DOHH2 (cell line): ENCODE measurements at regions not wholly inside any gene's neighbourhood (a gene's known extent, or its start where the extent isn't known, plus 50 kb on each side); places are given as distances from the start of the nearest gene placed in this dataset.

Source experiments
- H3F3A ChIP-seq: fragments of 200-600 bp; sonication (generic), shearing (Covaris generic); 2 replicates; pipeline ENCODE4 v1.6.0; 2016; ENCODE audit warnings: antibody characterized with exemption, mild to moderate bottlenecking; ENCODE audit not compliant: control insufficient read depth, insufficient read depth
- H3K27ac ChIP-seq: fragments of 200-600 bp; sonication (generic); 2 replicates; pipeline ENCODE4 v1.5.1; 2014; ENCODE audit warnings: low read depth, mild to moderate bottlenecking, low read length, moderate library complexity
- H3K27me3 ChIP-seq: fragments of 200-600 bp; sonication (generic); 2 replicates; pipeline ENCODE4 v1.6.1; 2014; ENCODE audit warnings: mild to moderate bottlenecking, low read length, mixed read lengths; ENCODE audit not compliant: control insufficient read depth
- H3K36me3 ChIP-seq: fragments of 200-600 bp; sonication (generic); 2 replicates; pipeline ENCODE4 v1.6.1; 2014; ENCODE audit warnings: mild to moderate bottlenecking, low read length, moderate library complexity, mixed read lengths; ENCODE audit not compliant: control insufficient read depth
- H3K4me1 ChIP-seq: fragments of 200-600 bp; sonication (generic); 2 replicates; pipeline ENCODE4 v1.6.1; 2014; ENCODE audit warnings: mild to moderate bottlenecking, low read length, mixed read lengths; ENCODE audit not compliant: control insufficient read depth
- H3K4me2 ChIP-seq: fragments of 200-600 bp; sonication (generic); 2 replicates; pipeline ENCODE4 v1.6.0; 2014; ENCODE audit warnings: mild to moderate bottlenecking, low read length, moderate library complexity
- H3K4me3 ChIP-seq: fragments of 200-600 bp; sonication (generic); 2 replicates; pipeline ENCODE4 v1.5.1; 2014; ENCODE audit warnings: mild to moderate bottlenecking, low read length, mixed read lengths
- H3K79me2 ChIP-seq: fragments of 200-600 bp; sonication (generic); 2 replicates; pipeline ENCODE4 v1.6.1; 2014; ENCODE audit warnings: mild to moderate bottlenecking, low read length, mixed read lengths; ENCODE audit not compliant: control insufficient read depth
- H3K9me2 ChIP-seq: fragments of 200-600 bp; sonication (generic); replicated peaks from 2 replicates; pipeline ENCODE4 v1.6.1; 2014; ENCODE audit warnings: mild to moderate bottlenecking, low read length, mixed read lengths; ENCODE audit not compliant: control insufficient read depth
- H3K9me3 ChIP-seq: fragments of 200-600 bp; sonication (generic); 2 replicates; pipeline ENCODE4 v1.6.1; 2014; ENCODE audit warnings: antibody characterized with exemption, low read length, mixed read lengths; ENCODE audit not compliant: control insufficient read depth, insufficient read depth
- H4K20me1 ChIP-seq: fragments of 200-600 bp; sonication (generic); 2 replicates; pipeline ENCODE4 v1.6.0; 2014; ENCODE audit warnings: low read depth, mild to moderate bottlenecking, antibody characterized with exemption, low read length, moderate library complexity; ENCODE audit not compliant: control insufficient read depth, insufficient read depth
- EZH2phosphoT487 ChIP-seq: fragments of 200-600 bp; sonication (generic); IDR thresholded peaks from 2 replicates; pipeline ENCODE4 v1.6.1; 2017; ENCODE audit warnings: borderline replicate concordance, mild to moderate bottlenecking, antibody characterized with exemption, low read length, moderate library complexity, mixed read lengths
- TF ChIP-seq, protein P1 (sequence below): fragments of 200-600 bp; sonication (generic); IDR thresholded peaks from one replicate; pipeline ENCODE4 v1.5.1; 2014; ENCODE audit warnings: antibody characterized with exemption, mild to moderate bottlenecking, low read depth, low read length; ENCODE audit not compliant: poor library complexity, severe bottlenecking

DNA sequence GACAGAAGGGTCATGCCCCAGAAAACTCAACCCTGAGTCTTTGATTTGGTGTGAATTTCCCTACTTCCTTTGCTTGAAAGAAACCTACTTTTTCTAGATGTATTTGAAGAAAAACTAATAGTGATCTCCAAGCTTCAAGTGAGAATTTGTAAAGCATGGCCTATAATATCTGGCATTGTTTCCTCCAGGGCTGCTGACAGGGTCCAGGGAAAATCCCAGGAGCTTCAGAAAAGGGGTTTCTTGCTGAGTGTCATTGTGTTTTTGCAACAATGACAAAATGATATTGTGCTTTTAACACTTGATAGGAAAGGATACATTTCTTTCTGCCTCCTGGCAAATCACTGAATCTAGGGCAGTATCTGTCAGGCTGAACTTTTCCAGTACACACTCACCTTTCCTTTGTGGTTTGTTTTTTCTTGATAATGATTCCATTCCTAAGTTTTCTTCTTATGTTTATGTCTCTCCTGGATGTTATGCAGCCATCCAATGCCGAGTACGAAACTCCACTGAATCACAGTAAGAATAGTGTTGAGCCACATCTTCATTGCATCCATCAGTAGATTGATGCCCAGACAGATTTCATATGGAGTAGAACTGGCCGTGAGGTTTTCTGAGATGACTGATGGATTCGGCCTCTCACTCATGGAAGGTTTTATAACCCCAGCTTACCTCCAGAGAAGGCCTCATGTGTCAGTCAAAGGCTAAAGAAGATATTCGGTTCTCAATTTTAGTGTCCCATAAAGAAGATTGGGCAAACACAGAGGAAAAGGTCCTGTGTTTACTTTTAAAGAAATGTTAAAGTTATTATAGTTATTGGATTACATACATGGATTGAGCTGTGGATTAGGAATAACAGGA is 76.9 kb upstream of the STEAP1B start:
- Histone ChIP-seq H3K9me3 (no peaks in the 10 kb centered on the region), H3K9me2 (no peaks in the 10 kb centered on the region), H3K4me3 (no peak overlapping the region), H3K36me3 (no peaks in the 10 kb centered on the region), H3K79me2 (no peaks in the 10 kb centered on the region), H3K4me1 (no peaks in the 10 kb centered on the region), H3K27me3 (peaks cover 40% of the 10 kb centered on the region), H3K27ac (no peak overlapping the region), H3K4me2 (no peak overlapping the region), H3F3A (no peaks in the 10 kb centered on the region), H4K20me1 (no peaks in the 10 kb centered on the region)
- TF ChIP-seq, protein P1, sequence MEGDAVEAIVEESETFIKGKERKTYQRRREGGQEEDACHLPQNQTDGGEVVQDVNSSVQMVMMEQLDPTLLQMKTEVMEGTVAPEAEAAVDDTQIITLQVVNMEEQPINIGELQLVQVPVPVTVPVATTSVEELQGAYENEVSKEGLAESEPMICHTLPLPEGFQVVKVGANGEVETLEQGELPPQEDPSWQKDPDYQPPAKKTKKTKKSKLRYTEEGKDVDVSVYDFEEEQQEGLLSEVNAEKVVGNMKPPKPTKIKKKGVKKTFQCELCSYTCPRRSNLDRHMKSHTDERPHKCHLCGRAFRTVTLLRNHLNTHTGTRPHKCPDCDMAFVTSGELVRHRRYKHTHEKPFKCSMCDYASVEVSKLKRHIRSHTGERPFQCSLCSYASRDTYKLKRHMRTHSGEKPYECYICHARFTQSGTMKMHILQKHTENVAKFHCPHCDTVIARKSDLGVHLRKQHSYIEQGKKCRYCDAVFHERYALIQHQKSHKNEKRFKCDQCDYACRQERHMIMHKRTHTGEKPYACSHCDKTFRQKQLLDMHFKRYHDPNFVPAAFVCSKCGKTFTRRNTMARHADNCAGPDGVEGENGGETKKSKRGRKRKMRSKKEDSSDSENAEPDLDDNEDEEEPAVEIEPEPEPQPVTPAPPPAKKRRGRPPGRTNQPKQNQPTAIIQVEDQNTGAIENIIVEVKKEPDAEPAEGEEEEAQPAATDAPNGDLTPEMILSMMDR: no peak
- TF ChIP-seq EZH2phosphoT487: no peak

DNA sequence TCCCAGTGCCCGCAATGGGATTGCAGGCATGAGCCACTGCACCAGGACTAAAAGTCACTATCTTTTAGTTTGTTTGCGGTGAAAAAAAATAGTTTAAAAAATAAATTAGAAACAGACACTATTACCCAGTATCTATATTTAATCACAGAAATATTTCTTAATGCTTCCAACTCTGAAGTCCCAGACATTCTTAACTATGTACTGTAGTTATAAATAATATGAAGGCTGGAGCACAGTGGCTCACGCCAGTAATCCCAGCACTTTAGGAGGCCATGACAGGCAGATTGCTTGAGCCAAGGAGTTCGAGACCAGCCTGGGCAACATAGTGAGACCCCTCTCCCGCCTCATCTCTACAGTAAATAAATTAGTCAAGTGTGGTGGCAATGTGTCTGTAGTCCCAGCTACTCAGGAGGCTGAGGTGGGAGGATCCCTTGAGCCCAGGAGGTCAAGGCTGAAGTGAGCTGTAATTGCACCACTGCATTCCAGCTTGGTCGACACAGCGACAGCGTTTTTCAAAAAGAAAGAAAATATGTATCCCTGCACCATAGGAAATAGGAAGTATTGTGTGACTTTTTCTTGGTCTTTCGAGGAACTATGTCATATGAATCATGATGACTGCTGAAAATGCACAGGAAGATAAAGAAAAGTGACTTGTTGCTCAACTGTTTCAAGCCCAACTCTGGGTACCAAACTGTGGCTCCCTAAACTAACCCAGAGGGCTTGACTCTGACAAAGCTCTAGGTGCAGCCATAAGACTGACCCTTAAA is 74.9 kb upstream of the STEAP1B start:
- H3F3A ChIP-seq: no peaks in the 10 kb centered on the region
- no peaks in the 10 kb centered on the region for H3K79me2 ChIP-seq
- H3K4me2 ChIP-seq: no peak overlapping the region
- no peaks in the 10 kb centered on the region for H3K36me3 ChIP-seq
- H3K4me3 ChIP-seq: no peak overlapping the region
- H3K9me2 ChIP-seq: no peaks in the 10 kb centered on the region
- no peaks in the 10 kb centered on the region for H4K20me1 ChIP-seq
- peaks cover 45% of the 10 kb centered on the region for H3K27me3 ChIP-seq
- no peaks in the 10 kb centered on the region for H3K4me1 ChIP-seq
- no peak overlapping the region for H3K27ac ChIP-seq
- no peak for TF ChIP-seq EZH2phosphoT487
- TF ChIP-seq, protein P1: no peak
- no peaks in the 10 kb centered on the region for H3K9me3 ChIP-seq

DNA sequence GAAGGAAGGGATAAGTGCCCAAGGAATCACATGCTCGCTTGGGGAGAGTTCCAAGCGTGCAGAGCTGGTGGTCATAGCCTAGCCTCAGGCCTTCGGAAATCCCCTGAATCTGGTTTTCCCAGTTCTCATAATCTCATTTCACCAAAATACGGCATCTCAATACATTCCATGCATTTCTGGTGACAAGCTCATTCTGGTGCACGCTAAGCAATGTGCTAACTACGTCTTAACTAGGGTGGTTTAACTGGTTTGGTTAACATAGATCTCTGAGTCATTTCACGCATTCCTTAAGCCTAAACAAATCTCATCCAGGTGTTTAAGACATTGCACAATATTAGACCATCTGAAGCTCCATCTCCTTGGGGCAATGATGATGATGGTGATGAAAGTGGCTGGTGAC is 72.9 kb upstream of the STEAP1B start:
- Histone ChIP-seq H3K27me3 (peaks cover 46% of the 10 kb centered on the region), H3K9me3 (no peaks in the 10 kb centered on the region), H3K9me2 (no peaks in the 10 kb centered on the region), H3K79me2 (no peaks in the 10 kb centered on the region), H3K4me1 (no peaks in the 10 kb centered on the region), H3K4me3 (no peak overlapping the region), H3F3A (no peaks in the 10 kb centered on the region), H3K27ac (no peak overlapping the region), H4K20me1 (no peaks in the 10 kb centered on the region), H3K4me2 (no peak overlapping the region), H3K36me3 (no peaks in the 10 kb centered on the region)
- TF ChIP-seq, protein P1: no peak
- TF ChIP-seq EZH2phosphoT487: no peak
